Glutamatergic neuron (in vitro differentiated cells): ENCODE measurements at regions not wholly inside any gene's neighbourhood (a gene's known extent, or its start where the extent isn't known, plus 50 kb on each side); places are given as distances from the start of the nearest gene placed in this dataset.

Experiments
- DNase-seq: peaks from one replicate; pipeline ENCODE4 v3.0.0; 2022
- H3K27ac Mint-ChIP-seq: one replicate; pipeline ENCODE4 v1.8.0; 2020; ENCODE audit warnings: mild to moderate bottlenecking, mixed read lengths, inconsistent platforms; ENCODE audit not compliant: unreplicated experiment
- H3K27me3 Mint-ChIP-seq: one replicate; pipeline ENCODE4 v1.8.0; 2020; ENCODE audit warnings: mild to moderate bottlenecking, moderate library complexity, mixed read lengths, inconsistent platforms; ENCODE audit not compliant: unreplicated experiment
- H3K36me3 Mint-ChIP-seq: one replicate; pipeline ENCODE4 v1.8.0; 2020; ENCODE audit warnings: mild to moderate bottlenecking, mixed read lengths, inconsistent platforms; ENCODE audit not compliant: unreplicated experiment
- H3K4me1 Mint-ChIP-seq: one replicate; pipeline ENCODE4 v1.8.0; 2020; ENCODE audit warnings: mild to moderate bottlenecking, low read depth, mixed read lengths, inconsistent platforms; ENCODE audit not compliant: unreplicated experiment
- H3K4me3 Mint-ChIP-seq: one replicate; pipeline ENCODE4 v1.8.0; 2020; ENCODE audit warnings: mild to moderate bottlenecking, mixed read lengths, inconsistent platforms; ENCODE audit not compliant: unreplicated experiment
- H3K9me3 Mint-ChIP-seq: one replicate; pipeline ENCODE4 v1.8.0; 2020; ENCODE audit warnings: mild to moderate bottlenecking, moderate library complexity, mixed read lengths, inconsistent platforms; ENCODE audit not compliant: unreplicated experiment
- TF ChIP-seq, protein P1 (sequence below): fragments of 200-600 bp; sonication (generic); IDR thresholded peaks from one replicate; pipeline ENCODE4 v1.5.0; 2021; ENCODE audit not compliant: partially characterized antibody, unreplicated experiment

GRCh38 chr4:74665876-74666275 lies 128.4 kb downstream of the BTC start:
- no peak overlapping the region for H3K27ac Mint-ChIP-seq
- no peaks in the 10 kb centered on the region for H3K9me3 Mint-ChIP-seq
- no peaks in the 10 kb centered on the region for H3K36me3 Mint-ChIP-seq
- no peak for DNase-seq
- no peak overlapping the region for H3K4me3 Mint-ChIP-seq
- no peaks in the 10 kb centered on the region for H3K4me1 Mint-ChIP-seq
- TF ChIP-seq, protein P1, sequence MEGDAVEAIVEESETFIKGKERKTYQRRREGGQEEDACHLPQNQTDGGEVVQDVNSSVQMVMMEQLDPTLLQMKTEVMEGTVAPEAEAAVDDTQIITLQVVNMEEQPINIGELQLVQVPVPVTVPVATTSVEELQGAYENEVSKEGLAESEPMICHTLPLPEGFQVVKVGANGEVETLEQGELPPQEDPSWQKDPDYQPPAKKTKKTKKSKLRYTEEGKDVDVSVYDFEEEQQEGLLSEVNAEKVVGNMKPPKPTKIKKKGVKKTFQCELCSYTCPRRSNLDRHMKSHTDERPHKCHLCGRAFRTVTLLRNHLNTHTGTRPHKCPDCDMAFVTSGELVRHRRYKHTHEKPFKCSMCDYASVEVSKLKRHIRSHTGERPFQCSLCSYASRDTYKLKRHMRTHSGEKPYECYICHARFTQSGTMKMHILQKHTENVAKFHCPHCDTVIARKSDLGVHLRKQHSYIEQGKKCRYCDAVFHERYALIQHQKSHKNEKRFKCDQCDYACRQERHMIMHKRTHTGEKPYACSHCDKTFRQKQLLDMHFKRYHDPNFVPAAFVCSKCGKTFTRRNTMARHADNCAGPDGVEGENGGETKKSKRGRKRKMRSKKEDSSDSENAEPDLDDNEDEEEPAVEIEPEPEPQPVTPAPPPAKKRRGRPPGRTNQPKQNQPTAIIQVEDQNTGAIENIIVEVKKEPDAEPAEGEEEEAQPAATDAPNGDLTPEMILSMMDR = no peak
- no peaks in the 10 kb centered on the region for H3K27me3 Mint-ChIP-seq

DNA sequence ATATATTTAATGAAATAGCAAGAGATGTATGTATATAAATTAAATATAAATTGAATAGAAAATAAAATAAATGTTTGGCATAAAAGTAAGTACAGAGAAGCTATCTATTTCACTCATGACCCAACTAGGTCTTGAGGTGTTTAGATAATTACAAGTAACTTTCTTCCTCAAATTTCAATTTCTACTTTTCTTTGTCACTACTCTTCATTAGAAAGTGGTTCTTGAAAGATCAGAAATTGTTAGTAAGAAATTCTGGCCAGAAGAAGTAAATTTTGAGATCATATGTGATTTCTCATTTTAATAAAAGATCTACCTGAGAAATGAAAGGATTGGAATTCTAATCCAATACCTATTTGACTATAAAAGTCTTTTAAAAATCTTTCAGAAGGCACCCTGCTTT lies 126.9 kb downstream of the BTC start:
- H3K4me1 Mint-ChIP-seq = no peaks in the 10 kb centered on the region
- no peak overlapping the region for H3K4me3 Mint-ChIP-seq
- no peaks in the 10 kb centered on the region for H3K9me3 Mint-ChIP-seq
- peaks cover 3% of the 10 kb centered on the region for H3K27me3 Mint-ChIP-seq
- no peaks in the 10 kb centered on the region for H3K36me3 Mint-ChIP-seq
- no peak overlapping the region for H3K27ac Mint-ChIP-seq
- TF ChIP-seq, protein P1 = no peak
- DNase-seq = no peak

GRCh38 chr4:74667944-74668343 lies 126.4 kb downstream of the BTC start:
- DNase-seq = no peak
- no peaks in the 10 kb centered on the region for H3K36me3 Mint-ChIP-seq
- no peak overlapping the region for H3K4me3 Mint-ChIP-seq
- H3K4me1 Mint-ChIP-seq = no peaks in the 10 kb centered on the region
- TF ChIP-seq, protein P1 = no peak
- no peak overlapping the region for H3K27ac Mint-ChIP-seq
- H3K9me3 Mint-ChIP-seq = no peaks in the 10 kb centered on the region
- peaks cover 6% of the 10 kb centered on the region for H3K27me3 Mint-ChIP-seq

DNA sequence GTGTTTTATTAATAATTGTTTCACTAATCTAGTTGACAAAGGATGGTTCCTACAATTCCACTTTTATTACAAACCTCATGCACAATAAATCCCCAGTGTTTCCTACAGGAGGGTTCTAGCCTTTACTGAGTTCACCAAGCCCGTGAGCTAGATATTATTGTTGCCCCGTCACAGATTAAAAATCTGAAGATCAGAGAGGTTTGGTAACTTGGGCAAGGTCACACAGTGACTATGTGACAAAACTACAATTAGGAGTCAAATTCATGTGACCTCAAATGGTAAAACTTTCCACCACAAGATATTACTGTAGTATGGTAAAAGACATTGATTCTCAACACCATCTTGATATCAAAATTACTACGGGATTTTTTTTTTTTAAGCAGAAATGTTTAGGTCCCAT lies 124.6 kb downstream of the BTC start:
- Mint-ChIP-seq H3K4me1 (no peaks in the 10 kb centered on the region), H3K4me3 (no peak overlapping the region), H3K27ac (no peak overlapping the region), H3K36me3 (no peaks in the 10 kb centered on the region), H3K27me3 (peaks cover 6% of the 10 kb centered on the region), H3K9me3 (no peaks in the 10 kb centered on the region)
- DNase-seq = no peak
- TF ChIP-seq, protein P1 = no peak

DNA sequence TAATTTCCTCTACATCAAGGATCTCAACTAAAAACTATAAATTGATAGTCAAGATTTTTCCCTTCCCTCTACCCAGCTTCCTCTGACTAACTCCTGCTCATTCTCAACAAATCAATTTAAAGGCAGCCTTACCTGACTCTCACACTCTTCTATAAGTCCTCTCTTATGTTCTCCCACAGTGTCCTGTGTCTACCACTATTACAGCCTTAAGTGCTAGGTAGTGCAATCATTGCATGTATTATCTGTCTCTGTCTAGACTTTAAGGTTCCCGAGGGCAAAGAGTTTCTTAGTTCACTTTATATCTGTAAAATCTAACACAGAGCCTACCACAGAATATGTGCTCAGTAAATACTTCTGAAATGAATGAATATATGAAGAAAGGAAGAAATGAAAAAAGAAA lies 123.7 kb downstream of the BTC start:
- TF ChIP-seq, protein P1 = no peak
- H3K9me3 Mint-ChIP-seq = no peaks in the 10 kb centered on the region
- no peak overlapping the region for H3K4me3 Mint-ChIP-seq
- no peak overlapping the region for H3K27ac Mint-ChIP-seq
- peaks cover 6% of the 10 kb centered on the region for H3K27me3 Mint-ChIP-seq
- H3K36me3 Mint-ChIP-seq = no peaks in the 10 kb centered on the region
- DNase-seq = no peak
- no peaks in the 10 kb centered on the region for H3K4me1 Mint-ChIP-seq
